Karpas-422 (cell line): ENCODE measurements at regions not wholly inside any gene's neighbourhood (a gene's known extent, or its start where the extent isn't known, plus 50 kb on each side); places are given as distances from the start of the nearest gene placed in this dataset.

ENCODE experiments used
- DNase-seq: peaks from one replicate; pipeline ENCODE4 v3.0.0-alpha.2; 2015
- H2AFZ ChIP-seq: fragments of 200-600 bp; sonication (generic); 2 replicates; pipeline ENCODE4 v1.6.1; 2014; ENCODE audit warnings: antibody characterized with exemption, low read length, mixed read lengths
- H3K27ac ChIP-seq: fragments of 200-600 bp; sonication (generic); 2 replicates; pipeline ENCODE4 v1.5.1; 2014; ENCODE audit warnings: mild to moderate bottlenecking, low read length, moderate library complexity
- H3K27me3 ChIP-seq: fragments of 200-600 bp; sonication (generic); 2 replicates; pipeline ENCODE4 v1.6.1; 2014; ENCODE audit warnings: low read length, mixed read lengths
- H3K36me3 ChIP-seq: fragments of 200-600 bp; sonication (generic); 2 replicates; pipeline ENCODE4 v1.6.1; 2014; ENCODE audit warnings: low read length, mixed read lengths; ENCODE audit not compliant: insufficient read depth
- H3K4me1 ChIP-seq: fragments of 200-600 bp; sonication (generic); 2 replicates; pipeline ENCODE4 v1.6.1; 2014; ENCODE audit warnings: mild to moderate bottlenecking, low read length, mixed read lengths
- H3K4me2 ChIP-seq: fragments of 200-600 bp; sonication (generic); 2 replicates; pipeline ENCODE4 v1.6.1; 2014; ENCODE audit warnings: low read length, low read depth, mild to moderate bottlenecking; ENCODE audit not compliant: poor library complexity, severe bottlenecking
- H3K4me3 ChIP-seq: fragments of 200-600 bp; sonication (generic); 2 replicates; pipeline ENCODE4 v1.5.1; 2014; ENCODE audit warnings: mild to moderate bottlenecking, antibody characterized with exemption, low read length, mixed read lengths
- H3K79me2 ChIP-seq: fragments of 200-600 bp; sonication (generic); 2 replicates; pipeline ENCODE4 v1.6.1; 2014; ENCODE audit warnings: mild to moderate bottlenecking, low read length, mixed read lengths
- H3K9ac ChIP-seq: fragments of 200-600 bp; sonication (generic); 2 replicates; pipeline ENCODE4 v1.6.0; 2014; ENCODE audit warnings: low read length
- H3K9me2 ChIP-seq: fragments of 200-600 bp; sonication (generic), shearing (Covaris generic); replicated peaks from 2 replicates; pipeline ENCODE4 v1.6.0; 2014; ENCODE audit warnings: mild to moderate bottlenecking, low read length, moderate library complexity; ENCODE audit not compliant: insufficient read depth
- H3K9me3 ChIP-seq: fragments of 300-700, 200-600 bp; sonication (generic); 2 replicates; pipeline ENCODE4 v1.6.1; 2014; ENCODE audit warnings: low read length, mixed read lengths
- H4K20me1 ChIP-seq: fragments of 200-600 bp; sonication (generic); 2 replicates; pipeline ENCODE4 v1.6.1; 2014; ENCODE audit warnings: mild to moderate bottlenecking, antibody characterized with exemption, low read length, low read depth; ENCODE audit not compliant: insufficient read depth

DNA sequence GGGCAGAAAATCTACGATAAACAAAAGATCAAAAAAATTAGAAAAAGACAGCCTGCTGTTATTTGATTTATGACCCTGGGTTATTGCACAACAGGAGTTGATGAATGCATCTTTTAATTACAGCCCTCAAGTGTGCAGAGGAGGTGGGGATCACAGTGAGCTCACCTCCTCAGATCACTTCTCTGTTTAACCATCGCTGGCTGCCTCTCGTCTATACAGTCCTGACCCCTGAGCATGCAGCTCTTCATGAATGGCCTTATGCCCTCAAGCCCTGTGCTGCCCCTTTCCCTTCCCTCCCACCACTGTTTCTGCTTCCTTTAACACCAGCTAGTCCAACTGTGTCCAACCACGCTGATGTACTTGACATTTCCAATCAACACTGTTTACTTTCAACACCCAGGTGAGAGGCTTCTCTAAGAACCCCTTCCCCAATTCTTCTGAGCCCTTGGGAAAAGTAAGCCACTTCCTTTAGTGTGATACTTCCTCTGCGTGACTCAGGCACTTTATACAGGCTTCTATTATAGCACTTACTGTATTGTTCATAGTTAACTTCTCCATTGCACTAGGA is 60.6 kb upstream of the RIPOR2 start:
- peak; percentile 62 for DNase-seq
- Histone ChIP-seq H3K4me2 (peak overlapping the region; percentile 52), H2AFZ (no peak overlapping the region), H3K27ac (peak overlapping the region; percentile 81), H4K20me1 (no peaks in the 10 kb centered on the region), H3K36me3 (no peaks in the 10 kb centered on the region), H3K4me1 (peaks cover 76% of the 10 kb centered on the region), H3K4me3 (no peak overlapping the region), H3K79me2 (peaks cover 54% of the 10 kb centered on the region), H3K9me3 (no peaks in the 10 kb centered on the region), H3K9me2 (no peaks in the 10 kb centered on the region), H3K9ac (peak overlapping the region; percentile 12; the same call in 1 of the 2 replicates), H3K27me3 (no peaks in the 10 kb centered on the region)

DNA sequence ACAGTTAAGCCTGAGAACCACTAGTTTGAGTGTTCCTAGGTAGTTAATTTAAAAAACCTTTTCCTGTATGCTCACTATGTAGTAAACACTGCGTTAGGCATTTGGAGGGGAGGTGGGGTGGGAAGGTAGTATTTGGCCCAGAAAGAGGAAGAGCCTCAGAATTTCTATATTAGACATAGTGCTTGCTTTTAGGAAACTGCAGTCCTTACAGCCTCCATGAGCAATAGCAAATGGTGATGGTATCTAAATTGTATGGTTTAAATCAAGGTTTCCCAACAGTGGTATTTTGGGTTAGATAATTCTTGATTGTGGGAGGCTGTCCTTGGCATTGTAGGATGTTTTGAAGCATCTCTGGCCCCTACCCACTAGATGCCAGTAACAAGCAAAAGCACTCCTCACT is 61.5 kb upstream of the RIPOR2 start:
- Histone ChIP-seq H2AFZ (no peak overlapping the region), H3K4me1 (peaks cover 70% of the 10 kb centered on the region), H3K4me2 (peak overlapping the region; percentile 52)

DNA sequence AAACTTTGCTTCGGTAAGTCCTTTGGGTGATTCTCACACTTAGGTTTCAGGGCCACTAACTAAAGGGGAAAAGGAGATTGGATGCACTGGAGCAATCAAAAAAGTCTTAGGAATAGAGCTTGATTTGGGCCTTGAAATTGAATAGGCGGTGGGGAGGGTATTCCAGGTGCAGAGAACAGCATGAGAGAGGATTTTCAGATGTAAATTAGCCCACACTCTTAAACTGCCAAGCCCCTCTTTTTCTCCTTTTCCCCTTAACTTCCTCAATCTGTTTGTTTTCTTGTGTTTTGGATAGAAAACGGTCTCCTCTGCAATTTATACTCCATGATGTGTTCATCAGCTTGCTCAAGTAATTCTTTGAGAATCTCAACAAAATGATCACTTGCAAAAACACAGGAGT is 62.1 kb upstream of the RIPOR2 start:
- H3K27me3 ChIP-seq: no peaks in the 10 kb centered on the region
- peak overlapping the region; percentile 18 for H3K4me3 ChIP-seq
- peak overlapping the region; percentile 52 for H3K4me2 ChIP-seq
- no peaks in the 10 kb centered on the region for H4K20me1 ChIP-seq
- H3K36me3 ChIP-seq: no peaks in the 10 kb centered on the region
- H3K27ac ChIP-seq: peak overlapping the region; percentile 81
- no peaks in the 10 kb centered on the region for H3K9me2 ChIP-seq
- no peaks in the 10 kb centered on the region for H3K9me3 ChIP-seq
- peak overlapping the region; percentile 41 for H3K9ac ChIP-seq
- peaks cover 70% of the 10 kb centered on the region for H3K4me1 ChIP-seq
- no peak overlapping the region for H2AFZ ChIP-seq
- peaks cover 51% of the 10 kb centered on the region for H3K79me2 ChIP-seq
- DNase-seq: peak; percentile 46

More for the DNA sequence above, 61.5 kb upstream of the RIPOR2 start:
- H3K36me3 ChIP-seq: no peaks in the 10 kb centered on the region
- H3K4me3 ChIP-seq: peak overlapping the region; percentile 18; the same call in 1 of the 2 replicates
- H3K9me3 ChIP-seq: no peaks in the 10 kb centered on the region
- H3K9ac ChIP-seq: peak overlapping the region; percentile 12; the same call in 1 of the 2 replicates
- no peaks in the 10 kb centered on the region for H4K20me1 ChIP-seq
- H3K9me2 ChIP-seq: no peaks in the 10 kb centered on the region
- peak; percentile 52 for DNase-seq
- peaks cover 51% of the 10 kb centered on the region for H3K79me2 ChIP-seq
- peak overlapping the region; percentile 81 for H3K27ac ChIP-seq
- H3K27me3 ChIP-seq: no peaks in the 10 kb centered on the region

DNA sequence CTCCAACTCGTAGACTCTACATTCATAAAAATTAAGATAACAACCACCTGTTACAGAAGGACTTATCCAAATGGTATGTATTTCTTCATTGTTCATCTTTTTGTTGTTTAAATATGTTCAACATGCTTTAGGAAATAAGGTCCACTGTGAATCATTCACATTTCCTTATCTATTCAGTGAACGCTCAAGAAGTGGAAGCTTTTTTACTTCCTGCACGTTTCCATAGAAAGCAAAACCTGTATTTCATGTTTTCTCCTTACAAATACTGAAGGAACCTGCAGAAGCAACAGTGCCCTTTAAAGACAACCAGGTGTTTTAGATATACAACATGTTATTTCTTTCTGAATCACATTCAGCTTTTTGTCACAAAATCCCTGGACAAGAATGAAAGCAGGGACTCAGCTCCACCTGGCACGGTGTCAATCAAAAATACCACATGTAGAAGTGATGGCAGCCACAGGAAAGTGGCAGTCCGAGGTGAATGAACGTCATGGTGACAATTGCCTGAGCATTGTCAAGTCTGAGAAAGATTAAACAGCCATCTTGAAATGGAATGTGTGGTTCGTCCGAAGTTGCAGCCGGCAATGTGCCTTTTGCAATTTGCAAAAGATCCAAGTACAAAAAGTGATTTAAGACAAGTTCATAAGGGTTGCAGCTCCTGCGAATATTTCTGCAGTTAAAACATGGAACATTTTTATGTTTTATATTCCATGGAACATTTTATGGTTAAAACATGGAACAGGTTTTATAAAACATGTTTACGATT is 66.7 kb upstream of the RIPOR2 start:
- H2AFZ ChIP-seq: no peak overlapping the region
- H4K20me1 ChIP-seq: no peaks in the 10 kb centered on the region
- no peak overlapping the region for H3K27ac ChIP-seq
- H3K4me3 ChIP-seq: no peak overlapping the region
- H3K79me2 ChIP-seq: peaks cover 72% of the 10 kb centered on the region
- DNase-seq: no peak
- no peaks in the 10 kb centered on the region for H3K27me3 ChIP-seq
- no peaks in the 10 kb centered on the region for H3K9me2 ChIP-seq
- H3K4me2 ChIP-seq: no peak overlapping the region
- no peak overlapping the region for H3K9ac ChIP-seq
- peaks cover 71% of the 10 kb centered on the region for H3K4me1 ChIP-seq
- no peaks in the 10 kb centered on the region for H3K9me3 ChIP-seq
- H3K36me3 ChIP-seq: no peaks in the 10 kb centered on the region

DNA sequence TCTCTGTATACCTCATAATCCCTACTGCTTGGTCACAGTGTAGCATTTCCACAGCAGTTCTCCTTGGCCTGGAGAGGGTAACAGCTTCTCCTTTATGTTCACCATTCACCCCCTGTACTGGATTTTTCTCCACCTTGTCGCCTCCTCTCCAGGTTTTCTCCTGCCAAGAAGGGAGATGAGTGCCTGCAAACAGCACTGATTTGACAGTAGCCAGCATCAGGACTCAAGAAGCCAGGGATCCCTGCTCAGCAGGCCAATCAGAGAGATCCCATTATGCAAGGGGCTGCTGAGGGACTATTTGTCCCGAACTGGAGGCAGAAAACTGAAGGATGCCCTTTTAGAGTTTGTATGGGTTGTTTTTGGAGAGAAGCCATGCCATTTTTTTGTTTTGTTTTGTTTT is 68.6 kb upstream of the RIPOR2 start:
- Histone ChIP-seq H2AFZ (no peak overlapping the region), H3K4me3 (no peak overlapping the region), H4K20me1 (no peaks in the 10 kb centered on the region), H3K9me3 (no peaks in the 10 kb centered on the region), H3K4me2 (no peak overlapping the region), H3K9me2 (no peaks in the 10 kb centered on the region), H3K9ac (no peak overlapping the region), H3K4me1 (peaks cover 72% of the 10 kb centered on the region), H3K27ac (peak overlapping the region; percentile 51; the same call in 1 of the 2 replicates), H3K27me3 (no peaks in the 10 kb centered on the region), H3K36me3 (no peaks in the 10 kb centered on the region), H3K79me2 (peaks cover 73% of the 10 kb centered on the region)
- DNase-seq: no peak

DNA sequence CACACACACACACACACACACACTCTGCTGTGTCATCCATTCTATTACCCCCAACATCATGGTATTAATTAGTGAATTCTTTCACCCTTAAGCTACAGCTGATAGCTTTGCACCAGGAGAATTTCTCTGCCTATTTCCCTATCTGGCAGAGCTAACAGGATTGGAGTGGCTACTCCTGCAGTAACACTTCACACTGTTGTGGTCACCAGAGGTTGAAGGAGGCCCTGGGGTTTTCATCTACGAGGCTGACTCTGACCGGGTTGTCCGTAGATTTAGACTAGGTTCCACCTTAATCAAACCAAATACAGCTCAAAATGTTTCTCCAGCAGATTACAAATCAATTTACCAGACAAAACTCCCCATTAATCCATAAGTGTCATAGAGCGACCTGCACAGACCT is 69.2 kb upstream of the RIPOR2 start:
- Histone ChIP-seq H3K4me3 (no peak overlapping the region), H3K9me2 (no peaks in the 10 kb centered on the region), H3K4me2 (no peak overlapping the region), H3K27ac (peak overlapping the region; percentile 51), H3K9ac (no peak overlapping the region), H3K79me2 (peaks cover 74% of the 10 kb centered on the region), H3K4me1 (peaks cover 72% of the 10 kb centered on the region), H3K27me3 (no peaks in the 10 kb centered on the region), H3K36me3 (no peaks in the 10 kb centered on the region), H3K9me3 (no peaks in the 10 kb centered on the region), H4K20me1 (no peaks in the 10 kb centered on the region), H2AFZ (no peak overlapping the region)
- DNase-seq: no peak

DNA sequence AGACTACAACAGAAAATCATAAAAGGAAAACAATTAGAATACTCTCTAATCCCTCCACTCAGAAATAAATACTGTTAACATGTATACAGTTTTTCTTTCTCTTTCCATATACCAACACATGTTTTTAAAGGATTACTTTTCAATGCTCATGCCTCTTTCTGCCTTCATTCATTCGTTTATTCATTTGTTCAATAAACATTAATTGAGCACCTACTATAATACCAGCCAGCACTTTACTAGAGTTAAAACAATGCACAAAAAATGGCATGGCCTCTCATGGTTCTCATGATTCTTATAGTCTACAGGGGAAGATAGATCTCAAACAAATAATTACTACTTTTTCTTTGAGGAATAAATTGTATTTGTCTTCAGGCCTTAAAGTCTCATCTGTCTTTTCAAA is 70.3 kb upstream of the RIPOR2 start:
- Histone ChIP-seq H3K9me2 (no peaks in the 10 kb centered on the region), H3K27me3 (no peaks in the 10 kb centered on the region), H3K9ac (no peak overlapping the region), H3K36me3 (no peaks in the 10 kb centered on the region), H3K4me3 (no peak overlapping the region), H4K20me1 (no peaks in the 10 kb centered on the region), H3K27ac (peak overlapping the region; percentile 88), H3K4me2 (peak overlapping the region; percentile 58), H3K79me2 (peaks cover 65% of the 10 kb centered on the region), H3K4me1 (peaks cover 65% of the 10 kb centered on the region), H2AFZ (no peak overlapping the region), H3K9me3 (no peaks in the 10 kb centered on the region)
- no peak for DNase-seq

DNA sequence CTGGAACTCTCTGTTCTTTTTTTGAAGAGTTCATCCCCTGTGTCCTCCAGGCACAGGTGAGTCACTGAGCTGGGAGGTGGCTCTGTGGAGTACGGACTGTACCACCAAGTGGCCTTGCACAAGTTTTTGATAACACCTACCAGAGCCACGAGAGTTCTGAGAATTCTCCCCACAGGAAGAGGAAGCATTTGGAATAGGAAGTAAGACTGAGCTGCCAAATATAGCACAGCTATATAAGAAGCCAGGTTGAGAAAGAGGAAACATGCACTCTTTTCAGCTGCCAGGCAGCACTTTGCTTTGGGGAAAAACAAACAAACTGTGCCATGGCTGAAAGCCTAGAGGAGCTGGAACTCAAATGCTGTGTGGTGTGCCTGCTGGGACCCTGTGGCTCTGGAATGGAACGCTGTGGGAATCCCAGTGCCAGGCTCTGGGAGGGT is 70.8 kb upstream of the RIPOR2 start:
- no peaks in the 10 kb centered on the region for H3K9me3 ChIP-seq
- no peaks in the 10 kb centered on the region for H4K20me1 ChIP-seq
- peak overlapping the region; percentile 44 for H3K9ac ChIP-seq
- peak overlapping the region; percentile 58 for H3K4me2 ChIP-seq
- H3K36me3 ChIP-seq: no peaks in the 10 kb centered on the region
- peak; percentile 84 for DNase-seq
- H2AFZ ChIP-seq: 0 out of 2 replicates have a peak overlapping the region, but pooled peaks have one; percentile 6
- peaks cover 65% of the 10 kb centered on the region for H3K4me1 ChIP-seq
- peak overlapping the region; percentile 34; the same call in 1 of the 2 replicates for H3K4me3 ChIP-seq
- H3K79me2 ChIP-seq: peaks cover 69% of the 10 kb centered on the region
- no peaks in the 10 kb centered on the region for H3K27me3 ChIP-seq
- peak overlapping the region; percentile 88 for H3K27ac ChIP-seq
- H3K9me2 ChIP-seq: no peaks in the 10 kb centered on the region
